ENCODE measurements at regions not wholly inside any gene's neighbourhood (a gene's known extent, or its start where the extent isn't known, plus 50 kb on each side); places are given as distances from the start of the nearest gene placed in this dataset.
"Not testable (repeated sequence)": the region's sequence is repeated elsewhere in the genome, so short reads cannot be mapped to it uniquely, and the experiment has no call there.

DNA sequence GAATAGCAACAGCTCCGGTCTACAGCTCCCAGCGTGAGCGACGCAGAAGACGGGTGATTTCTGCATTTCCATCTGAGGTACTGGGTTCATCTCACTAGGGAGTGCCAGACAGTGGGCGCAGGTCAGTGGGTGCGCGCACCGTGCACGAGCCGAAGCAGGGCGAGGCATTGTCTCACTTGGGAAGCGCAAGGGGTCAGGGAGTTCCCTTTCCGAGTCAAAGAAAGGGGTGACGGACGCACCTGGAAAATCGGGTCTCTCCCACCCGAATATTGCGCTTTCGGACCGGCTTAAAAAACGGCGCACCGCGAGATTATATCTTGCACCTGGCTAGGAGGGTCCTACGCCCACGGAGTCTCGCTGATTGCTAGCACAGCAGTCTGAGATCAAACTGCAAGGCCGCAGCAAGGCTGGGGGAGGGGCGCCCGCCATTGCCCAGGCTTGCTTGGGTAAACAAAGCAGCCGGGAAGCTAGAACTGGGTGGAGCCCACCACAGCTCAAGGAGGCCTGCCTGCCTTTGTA lies 442.3 kb upstream of the NFIA start:
- DNase-seq = not testable (repeated sequence)

DNA sequence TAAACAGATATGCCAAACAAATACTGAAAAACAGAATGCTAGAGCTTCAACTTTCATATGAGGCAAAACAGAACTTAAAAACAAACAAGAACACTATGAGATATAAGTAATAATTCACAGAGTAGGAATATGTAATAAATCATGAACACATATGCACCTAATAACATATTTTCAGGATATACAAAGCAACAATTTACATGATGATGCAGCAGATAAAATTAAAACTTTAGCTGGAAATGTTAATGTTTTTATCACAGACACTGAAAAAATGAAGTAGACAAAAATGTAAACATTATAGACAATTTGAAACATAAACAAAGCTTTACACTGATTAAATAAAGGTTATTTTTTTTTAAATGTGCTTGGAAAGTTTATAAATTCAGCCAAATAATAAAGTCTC lies 443.1 kb upstream of the NFIA start:
- DNase-seq = no peak

DNA sequence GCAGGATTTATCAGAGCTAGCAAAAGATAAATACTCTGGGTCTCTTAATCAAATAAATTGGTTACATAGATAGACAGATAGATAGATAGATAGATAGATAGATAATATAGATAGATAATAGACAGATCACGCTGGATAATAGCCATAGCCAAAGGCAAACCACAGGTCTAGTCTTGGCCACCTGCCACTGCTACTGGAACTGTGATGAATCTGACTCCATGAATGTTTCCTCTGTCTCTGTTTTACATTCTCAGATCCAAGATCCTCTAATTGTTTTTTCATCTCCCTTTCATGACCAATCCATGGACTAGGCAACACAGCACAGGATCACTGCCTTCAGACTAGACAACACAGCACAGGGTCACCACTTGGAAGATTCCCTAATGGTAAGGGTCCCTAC lies 444.7 kb upstream of the NFIA start:
- DNase-seq = no peak

DNA sequence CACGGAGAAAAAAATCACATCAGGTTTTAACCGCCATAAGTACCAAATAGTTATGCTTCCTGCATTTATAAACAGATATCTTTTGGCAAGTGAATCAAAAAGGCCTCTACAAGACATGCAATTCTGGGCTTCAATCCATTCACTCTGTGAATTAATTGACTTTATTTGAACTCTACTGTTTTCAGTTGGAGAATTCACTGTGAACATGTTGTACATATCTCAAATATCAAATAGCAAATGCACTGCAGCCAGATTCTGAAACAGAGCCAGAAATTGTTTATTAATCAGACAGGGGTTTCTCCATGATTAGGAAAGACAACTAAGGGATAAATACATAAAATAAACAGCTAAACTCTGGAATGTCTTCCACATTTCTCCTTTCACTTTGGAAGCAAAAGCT lies 445.4 kb upstream of the NFIA start:
- DNase-seq = no peak

DNA sequence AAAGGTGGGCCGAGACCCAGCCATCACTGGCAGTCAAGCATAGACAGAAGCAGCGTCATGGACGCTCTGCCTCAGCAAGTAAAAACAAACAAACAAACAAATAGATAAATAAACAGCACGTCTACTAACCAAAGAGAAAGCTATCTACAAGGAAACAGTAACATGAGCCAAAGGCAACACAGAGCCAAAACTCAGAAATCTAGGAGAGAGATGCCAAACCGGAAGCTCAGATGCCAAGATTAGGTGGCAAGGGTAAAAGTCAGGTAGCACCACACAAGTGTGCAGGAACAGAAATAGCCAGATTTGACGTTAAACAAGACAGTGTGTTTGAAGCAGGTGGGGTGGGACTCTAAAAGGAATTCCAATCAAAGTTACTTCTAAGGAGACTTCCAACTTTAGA lies 448.3 kb upstream of the NFIA start:
- DNase-seq = no peak

DNA sequence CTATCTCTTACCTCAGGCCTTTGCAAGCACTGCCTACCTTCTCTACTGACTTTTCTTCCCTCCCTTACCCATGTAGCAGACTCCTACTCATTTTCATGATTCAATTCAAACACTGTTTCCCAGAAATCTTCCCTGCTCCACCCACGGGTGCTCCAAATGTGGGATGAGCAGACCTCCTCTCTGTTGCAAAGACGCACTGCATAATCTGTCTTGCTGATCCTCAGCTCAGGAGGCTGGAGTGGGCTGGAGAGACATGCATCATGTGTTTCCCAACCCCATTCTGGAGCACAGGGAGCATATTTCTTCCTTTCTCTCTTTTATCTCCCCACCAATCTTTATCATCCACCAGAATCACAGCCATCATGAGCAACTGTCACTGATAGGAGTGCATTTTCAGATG lies 459.9 kb upstream of the NFIA start:
- DNase-seq = no peak

DNA sequence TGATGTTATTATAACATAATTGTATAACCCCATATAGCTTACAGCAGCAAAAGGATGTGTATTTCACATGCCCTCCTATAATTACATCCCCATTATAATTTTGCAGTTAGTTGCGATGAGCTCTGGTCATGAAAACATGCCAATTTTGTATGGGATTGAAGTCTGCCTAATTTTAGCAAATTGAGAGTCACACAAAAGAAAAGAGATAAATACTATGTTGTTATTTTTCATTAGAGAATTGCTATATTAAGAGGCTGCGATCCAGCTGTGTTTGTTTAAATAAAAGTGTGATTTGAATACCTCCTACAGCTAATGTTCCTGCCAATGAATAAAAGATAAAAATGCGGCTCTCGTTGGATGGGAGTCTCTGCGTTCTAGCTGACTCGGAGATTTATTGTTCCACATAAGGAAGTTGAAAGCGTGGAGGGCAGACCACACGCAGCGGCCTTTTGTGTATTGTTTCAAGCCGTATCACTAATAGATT lies 461.0 kb upstream of the NFIA start:
- DNase-seq = no peak

DNA sequence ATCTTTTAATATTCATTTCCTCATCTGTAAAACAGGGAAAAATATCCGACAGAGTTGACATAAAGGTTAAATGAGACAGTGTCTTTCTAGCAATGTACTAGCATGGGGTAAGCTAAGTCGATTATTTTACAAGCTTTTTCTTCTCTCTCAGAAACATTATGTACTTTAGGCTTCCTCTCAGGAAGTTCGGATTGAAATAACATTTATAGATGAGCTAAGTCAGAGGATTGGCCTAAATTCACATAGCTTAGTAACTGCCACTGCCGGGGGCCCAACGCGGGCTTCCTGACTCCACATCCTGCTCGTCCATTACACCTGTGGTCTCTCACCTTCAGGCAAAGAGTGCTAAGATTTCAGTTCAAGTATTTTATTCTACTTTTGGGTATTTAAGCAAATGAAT lies 462.3 kb upstream of the NFIA start:
- DNase-seq = no peak

DNA sequence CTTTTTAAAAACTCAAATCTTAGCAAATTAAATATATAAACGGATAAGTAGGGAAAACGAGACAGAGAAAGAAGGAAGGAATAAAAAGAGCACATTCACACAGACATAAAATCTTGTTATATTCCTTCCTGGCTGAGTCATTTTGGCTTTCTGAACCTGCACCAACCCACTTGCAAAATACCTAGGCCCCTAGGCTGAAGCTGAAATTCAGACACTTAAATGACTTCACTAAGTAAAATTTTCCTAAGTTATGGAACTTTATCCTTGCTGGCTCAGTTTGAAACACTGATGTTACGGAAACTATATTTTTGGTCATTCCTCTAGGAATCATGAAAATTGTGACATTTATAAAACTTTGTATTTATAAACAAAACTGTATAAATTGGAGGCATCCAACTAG lies 462.8 kb upstream of the NFIA start:
- DNase-seq = no peak

DNA sequence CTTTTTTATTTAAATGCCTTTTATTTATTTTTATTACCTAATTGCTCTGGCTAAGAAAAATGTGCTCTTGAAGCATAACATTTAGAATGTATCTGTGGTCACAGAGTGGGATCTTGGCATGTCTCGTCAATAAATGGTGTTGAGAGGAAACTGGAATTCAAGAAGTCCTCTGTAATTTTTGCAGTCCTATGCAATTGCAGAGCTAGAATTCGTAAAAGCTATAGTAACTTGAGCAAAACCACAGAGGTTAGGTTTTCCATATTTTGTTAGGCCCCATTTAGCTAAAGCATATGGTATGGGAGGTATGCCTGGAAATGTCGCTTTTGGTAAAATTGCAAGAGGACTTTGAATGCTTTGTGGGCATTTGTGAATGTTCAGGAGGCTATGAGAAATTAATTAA lies 466.7 kb upstream of the NFIA start:
- DNase-seq = no peak

DNA sequence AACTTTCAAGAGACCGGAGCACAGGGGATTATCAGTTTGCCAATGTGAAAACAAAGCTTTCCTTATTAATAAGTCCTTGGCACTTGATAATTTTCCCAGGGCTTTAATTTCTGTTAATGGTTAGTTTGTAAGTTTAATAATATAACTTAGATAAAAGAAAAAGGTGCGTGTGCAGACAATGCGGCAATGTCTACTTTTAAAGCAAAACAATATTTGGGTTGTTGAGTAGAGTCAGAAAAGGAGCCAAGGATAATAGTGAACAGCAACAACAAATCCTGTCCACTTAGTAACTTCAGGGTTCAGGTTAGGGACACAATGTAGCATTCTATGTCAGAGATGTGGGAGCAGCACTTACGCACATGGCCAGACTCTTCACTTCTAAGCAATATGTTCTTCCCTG lies 469.6 kb upstream of the NFIA start:
- no peak for DNase-seq

DNA sequence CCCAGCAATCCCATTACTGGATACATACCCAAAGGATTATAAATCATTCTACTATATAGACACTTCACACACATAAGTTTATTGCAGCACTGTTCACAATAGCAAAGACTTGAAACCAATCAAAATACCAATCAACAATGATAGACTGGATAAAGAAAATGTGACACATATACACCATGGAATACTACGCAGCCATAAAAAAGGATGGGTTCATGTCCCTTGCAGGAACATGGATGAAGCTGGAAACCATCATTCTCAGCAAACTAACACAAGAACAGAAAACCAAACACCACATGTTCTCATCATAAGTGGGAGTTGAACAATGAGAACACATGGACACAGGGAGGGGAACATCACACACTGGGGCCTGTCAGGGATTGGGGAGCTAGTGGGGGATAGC lies 475.4 kb upstream of the NFIA start:
- not testable (repeated sequence) for DNase-seq

DNA sequence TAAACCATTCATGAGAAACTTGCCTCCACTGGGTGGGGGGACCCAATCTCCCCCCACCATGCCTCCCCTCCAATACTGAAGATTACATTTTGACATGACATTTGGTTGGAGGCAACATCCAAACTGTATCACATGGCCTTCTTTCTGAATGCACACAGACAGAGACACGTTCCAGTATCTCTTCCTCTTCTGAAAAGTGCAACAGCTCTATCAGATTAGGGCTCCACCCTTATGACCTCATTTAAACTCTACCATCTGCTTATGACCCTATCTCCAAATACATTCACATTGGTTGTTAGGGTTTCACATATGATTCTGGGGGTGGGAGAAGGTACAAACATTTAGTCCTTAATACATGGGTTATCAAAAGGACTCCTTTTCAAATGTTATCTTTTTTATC lies 481.8 kb upstream of the NFIA start:
- DNase-seq = no peak

DNA sequence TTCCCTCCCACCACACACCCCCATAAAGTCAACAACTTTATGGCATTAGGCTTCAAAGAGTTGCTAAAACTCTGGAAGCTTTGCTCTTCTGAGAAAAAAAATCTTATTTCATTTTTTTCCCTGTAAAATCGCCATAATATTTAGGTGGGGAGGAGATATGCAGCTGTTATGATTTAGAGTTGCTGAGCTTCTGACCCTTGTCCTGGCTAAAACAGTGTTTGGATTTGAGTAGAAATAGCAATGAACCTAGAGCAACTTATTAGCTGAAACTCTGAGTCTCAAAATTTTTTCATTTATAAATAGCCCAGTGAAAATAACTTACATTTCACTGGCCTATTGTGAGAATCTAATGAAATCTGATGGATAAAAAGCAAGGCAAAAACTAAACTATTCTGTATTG lies 482.8 kb upstream of the NFIA start:
- no peak for DNase-seq

DNA sequence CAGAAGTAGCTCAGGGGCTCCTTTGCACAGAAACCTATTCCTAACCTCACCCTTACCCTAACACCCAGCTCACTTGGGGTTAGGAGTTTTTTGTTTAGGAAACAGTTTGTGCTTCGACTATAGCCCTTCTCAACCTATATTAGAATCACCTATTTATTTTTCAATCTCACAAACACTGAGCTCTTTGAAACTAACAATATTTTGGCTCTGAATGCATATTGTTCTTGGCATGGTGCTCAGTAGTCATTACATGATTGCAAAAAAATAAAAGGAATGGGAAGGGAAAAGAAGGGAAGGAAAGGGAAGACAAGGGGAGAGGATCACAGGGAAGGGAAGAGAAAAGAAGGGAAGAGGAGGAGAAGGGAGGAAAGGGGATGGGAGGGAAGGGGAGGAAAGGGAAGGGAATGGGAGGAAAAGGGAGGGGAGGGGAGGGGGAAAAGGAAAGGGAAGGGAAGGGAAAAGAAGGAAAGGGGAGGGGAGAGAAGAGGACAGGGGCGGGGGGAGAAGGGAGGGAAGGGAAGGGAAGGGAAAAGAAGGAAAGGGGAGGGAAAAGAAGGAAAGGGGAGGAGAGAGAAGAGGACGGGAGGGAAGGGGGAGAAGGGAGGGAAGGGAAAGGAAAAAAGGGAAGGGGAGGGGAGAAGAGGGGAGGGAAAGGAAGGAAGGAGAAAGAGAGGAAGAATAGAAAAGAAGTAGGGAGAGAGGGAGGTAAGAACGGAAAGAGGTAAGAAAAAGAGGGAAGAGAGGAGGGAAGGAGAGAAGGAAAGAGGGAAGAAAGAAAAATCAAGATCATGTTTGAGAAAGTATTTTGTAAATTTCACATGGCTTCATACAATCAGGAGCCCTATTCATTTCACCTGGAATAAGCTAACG lies 484.1 kb upstream of the NFIA start:
- no peak for DNase-seq

DNA sequence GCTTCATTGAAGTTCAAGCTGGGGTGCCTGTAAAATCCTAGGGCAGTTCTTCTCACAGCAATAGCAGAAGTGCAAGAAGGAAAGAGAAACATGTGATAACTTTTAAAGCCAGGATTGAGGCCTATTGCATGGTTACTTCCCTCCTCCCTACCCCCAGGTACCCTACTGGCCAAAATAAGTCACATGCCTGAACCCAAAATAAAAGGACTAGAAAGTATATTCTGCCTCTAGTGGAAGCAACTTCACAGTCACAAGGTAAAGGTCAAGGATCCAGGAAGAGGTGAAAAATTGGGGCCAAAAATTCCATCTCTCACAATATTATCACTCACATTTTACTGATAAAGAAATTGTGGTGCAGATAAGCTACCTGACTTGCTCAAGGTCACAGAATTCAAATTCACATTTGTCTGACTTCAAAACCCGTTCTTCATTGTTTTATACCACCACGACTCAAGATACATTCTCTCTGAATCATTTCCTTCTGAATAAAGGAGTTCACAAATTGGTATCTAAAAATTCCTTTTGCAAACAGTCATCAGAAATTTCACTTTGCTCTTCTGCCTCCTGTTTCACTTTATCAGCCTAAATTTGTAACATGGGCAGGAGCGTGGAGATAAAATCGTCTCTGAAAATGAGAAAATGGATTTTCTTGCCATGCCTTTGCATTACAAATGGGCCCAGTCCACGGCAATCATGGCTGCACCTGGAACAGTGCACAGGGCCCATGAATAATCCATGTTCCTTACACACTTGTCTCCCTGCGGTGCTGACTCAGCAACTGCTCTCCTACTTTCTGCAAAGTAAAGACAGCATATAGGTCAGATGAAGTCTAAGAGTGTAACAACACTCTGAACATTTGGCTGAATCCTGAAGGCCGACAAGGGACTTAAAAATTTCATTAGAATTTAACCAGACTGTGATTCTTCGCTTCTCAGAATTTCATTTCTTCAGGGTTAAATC lies 485.3 kb upstream of the NFIA start:
- no peak for DNase-seq

DNA sequence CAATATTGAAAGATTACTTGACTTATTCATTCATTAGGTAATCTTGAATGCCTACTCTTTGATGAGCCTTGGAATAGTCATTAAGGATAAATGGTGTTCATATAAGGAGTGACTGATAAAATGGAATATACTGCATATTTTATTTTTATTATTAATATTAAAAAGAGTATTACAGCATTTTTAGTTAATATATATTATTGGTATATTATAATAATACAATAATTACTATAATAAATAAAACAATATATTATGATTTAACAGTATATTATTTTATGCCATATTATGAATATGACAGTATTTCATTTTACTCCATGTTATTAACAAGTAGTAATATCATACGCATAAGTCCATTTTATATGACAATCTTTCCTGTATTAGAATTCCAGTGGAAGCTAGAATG lies 490.8 kb upstream of the NFIA start:
- no peak for DNase-seq

DNA sequence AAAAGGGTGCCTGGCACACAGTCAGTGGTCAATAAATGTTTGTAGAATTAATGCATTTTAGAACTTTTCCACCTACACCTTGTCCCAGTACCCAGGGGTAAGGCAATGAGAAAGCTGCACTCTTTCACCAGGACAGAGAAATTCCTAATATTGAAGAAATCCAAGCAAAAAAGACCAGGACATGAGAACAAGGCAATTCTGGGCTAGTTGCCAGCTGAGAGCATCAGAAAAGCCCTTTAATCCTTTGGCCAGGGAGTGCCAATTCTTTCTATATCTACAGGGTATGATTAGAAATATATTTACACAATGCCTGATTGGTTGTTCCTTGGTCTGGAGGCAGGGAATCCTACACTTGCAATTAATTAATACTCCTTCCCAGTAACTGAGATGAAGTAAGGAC lies 492.4 kb upstream of the NFIA start:
- DNase-seq = no peak

DNA sequence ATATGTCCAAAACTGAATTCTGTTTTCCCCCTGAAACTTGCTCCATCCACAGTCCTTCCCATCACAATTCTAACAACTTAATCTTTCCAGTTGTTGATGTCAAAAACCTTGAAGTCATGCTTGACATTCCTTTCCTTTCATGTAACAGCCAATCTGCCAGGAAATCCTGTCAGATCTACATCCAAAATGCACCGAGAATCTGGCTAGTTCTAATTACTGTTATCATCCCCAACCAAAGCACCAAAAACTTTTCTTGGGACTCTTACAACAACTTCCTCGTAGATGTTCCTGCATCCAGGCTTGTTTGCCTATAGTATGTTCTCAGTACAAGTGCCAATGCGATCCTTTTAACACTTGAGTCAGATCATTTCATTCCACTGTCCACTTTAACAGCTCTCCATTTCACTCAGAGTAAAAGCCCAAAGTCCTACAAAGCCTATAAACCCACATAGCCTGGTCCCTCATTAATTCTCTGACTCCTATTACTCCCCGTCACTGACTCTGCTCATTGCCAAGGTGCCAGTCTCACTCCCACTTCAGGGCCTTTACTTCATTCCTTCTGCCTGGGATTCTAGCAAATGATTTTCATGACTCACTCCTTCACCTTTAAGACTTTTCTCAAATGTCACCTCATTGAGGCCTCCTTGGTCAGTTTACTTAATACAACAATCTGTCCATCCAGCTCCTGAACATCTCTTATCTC lies 493.2 kb upstream of the NFIA start:
- no peak for DNase-seq

DNA sequence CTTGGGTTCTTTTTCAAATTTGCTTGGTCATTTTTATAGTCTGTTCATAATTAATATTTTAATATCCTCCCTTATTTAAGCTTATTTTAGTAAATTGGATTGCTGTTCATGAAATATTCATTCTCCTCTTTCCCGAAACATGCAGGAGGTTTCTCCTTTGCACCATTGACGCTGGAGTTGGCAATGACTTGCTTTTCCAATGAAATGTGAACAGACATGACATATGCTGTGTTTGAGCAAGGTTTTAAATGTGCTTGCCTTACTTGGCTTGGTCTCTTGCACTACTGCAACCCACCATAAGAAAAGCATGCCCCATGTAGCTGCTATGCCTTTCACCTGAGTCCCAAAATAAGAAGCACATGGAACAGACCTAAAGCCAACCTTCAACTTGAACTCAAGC lies 498.0 kb upstream of the NFIA start:
- no peak for DNase-seq

DNA sequence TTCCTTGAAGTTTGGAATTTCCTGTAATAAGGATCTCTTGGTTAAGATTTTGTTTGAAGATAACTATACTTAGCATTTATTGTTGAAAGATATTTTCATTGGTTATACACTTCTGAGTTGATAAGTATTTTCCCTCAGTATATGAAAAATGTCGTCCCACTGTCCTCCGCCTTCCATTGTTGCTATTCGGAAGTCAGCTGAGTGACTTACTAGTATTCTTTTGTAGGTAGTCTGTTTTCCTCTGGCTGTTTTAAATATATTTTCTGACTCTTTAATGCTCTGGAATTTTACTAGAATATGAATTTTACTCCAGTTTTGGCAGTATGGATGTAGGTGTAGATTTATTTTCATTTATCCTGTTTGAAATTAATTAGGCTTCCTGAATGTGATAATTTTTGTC lies 498.7 kb upstream of the NFIA start:
- no peak for DNase-seq

DNA sequence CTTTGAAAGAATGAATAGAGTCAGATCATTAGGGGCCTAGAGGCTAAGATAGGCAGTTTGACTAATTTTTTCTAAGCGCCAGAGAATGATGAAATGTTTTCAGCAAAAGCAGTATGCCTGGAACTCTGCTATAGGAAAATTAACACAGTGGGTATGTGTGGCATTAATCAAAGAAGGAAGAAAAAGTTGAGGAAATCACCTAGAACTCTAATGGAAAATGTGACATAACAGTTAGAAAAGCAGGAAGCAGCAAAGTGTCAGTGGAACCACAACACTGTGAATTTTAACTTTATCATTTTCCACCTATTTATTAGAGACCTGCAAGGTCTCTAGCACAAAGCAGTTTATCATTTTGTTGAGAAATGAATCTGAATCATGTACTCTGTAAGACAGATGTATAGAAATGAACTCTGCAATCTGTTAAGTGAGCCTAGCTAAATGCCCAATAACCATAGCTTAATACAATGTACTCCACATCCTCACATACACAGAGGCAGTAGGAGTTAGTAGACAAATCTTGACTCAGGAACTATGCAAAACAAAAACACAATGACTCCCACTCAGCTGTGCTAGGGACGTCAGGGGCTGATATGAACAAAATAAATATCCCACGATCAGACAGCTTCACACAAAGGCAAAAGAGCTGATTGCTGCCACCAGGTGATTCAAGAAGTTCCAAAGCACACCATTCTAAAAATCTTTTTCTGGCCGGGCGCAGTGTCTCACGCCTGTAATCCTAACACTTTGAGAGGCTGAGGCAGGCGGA lies 500.7 kb upstream of the NFIA start:
- no peak for DNase-seq

Measured in cerebellar nuclear complex (tissue), 1 donor.